Nephron (organoid): ENCODE measurements at regions not wholly inside any gene's neighbourhood (a gene's known extent, or its start where the extent isn't known, plus 50 kb on each side); places are given as distances from the start of the nearest gene placed in this dataset.

Experiments used
- H3K27ac Mint-ChIP-seq, 3 experiments: 2 replicates each; pipeline ENCODE4 v1.8.0; 2020; ENCODE audit warnings: mixed read lengths in 3 of 3, mild to moderate bottlenecking in 2 of 3, moderate library complexity in 1 of 3
- H3K27me3 Mint-ChIP-seq: 2 replicates; pipeline ENCODE4 v1.8.0; 2021; ENCODE audit warnings: low read depth, mild to moderate bottlenecking, moderate library complexity, mixed read lengths
- H3K36me3 Mint-ChIP-seq: 2 replicates; pipeline ENCODE4 v1.8.0; 2020; ENCODE audit warnings: low read depth, mixed read lengths
- H3K4me1 Mint-ChIP-seq: 2 replicates; pipeline ENCODE4 v1.8.0; 2020; ENCODE audit warnings: mixed read lengths
- H3K4me3 Mint-ChIP-seq, 3 experiments: 2 replicates each; pipeline ENCODE4 v1.8.0; 2020; ENCODE audit warnings: mild to moderate bottlenecking in 3 of 3, mixed read lengths in 3 of 3, moderate library complexity in 2 of 3
- H3K9me3 Mint-ChIP-seq: 2 replicates; pipeline ENCODE4 v1.8.0; 2020; ENCODE audit warnings: mixed read lengths
- CTCF ChIP-seq, 3 experiments: fragments of 200-600 bp; sonication (generic); IDR thresholded peaks; one replicate each; pipeline ENCODE4 v1.5.0; 2021; ENCODE audit warnings: antibody characterized with exemption in 3 of 3; ENCODE audit not compliant: unreplicated experiment in 3 of 3

- Mint-ChIP-seq H3K27ac (no peak overlapping the region), H3K27me3 (peaks cover 70% of the 10 kb centered on the region), H3K36me3 (peaks cover 6% of the 10 kb centered on the region), H3K4me3 (no peak overlapping the region), H3K9me3 (peaks cover 24% of the 10 kb centered on the region), H3K4me1 (peaks cover 10% of the 10 kb centered on the region)
- no peak for TF ChIP-seq CTCF (IDR thresholded peaks at IDR 0.05; ENCODE audit: unreplicated experiment in 3 of 3)
Observed at GRCh38 chr1:222454186-222454585, 93.7 kb downstream of the HHIPL2 start.

- peaks cover 5% of the 10 kb centered on the region for H3K9me3 Mint-ChIP-seq
- TF ChIP-seq CTCF (IDR thresholded peaks at IDR 0.05; ENCODE audit: unreplicated experiment in 3 of 3): no peak
- H3K36me3 Mint-ChIP-seq: no peaks in the 10 kb centered on the region
- H3K27me3 Mint-ChIP-seq: peaks cover 77% of the 10 kb centered on the region
- H3K4me3 Mint-ChIP-seq: no peak overlapping the region
- H3K4me1 Mint-ChIP-seq: peaks cover 10% of the 10 kb centered on the region
- no peak overlapping the region for H3K27ac Mint-ChIP-seq
Observed at GRCh38 chr1:222452031-222452430, 95.9 kb downstream of the HHIPL2 start.

GRCh38 chr1:222443566-222443965 is 104.3 kb downstream of the HHIPL2 start:
- H3K36me3 Mint-ChIP-seq: no peaks in the 10 kb centered on the region
- TF ChIP-seq CTCF (IDR thresholded peaks at IDR 0.05; ENCODE audit: unreplicated experiment in 3 of 3): no peak
- peaks cover 68% of the 10 kb centered on the region for H3K27me3 Mint-ChIP-seq
- H3K4me3 Mint-ChIP-seq: no peak overlapping the region
- peaks cover 20% of the 10 kb centered on the region for H3K4me1 Mint-ChIP-seq
- no peak overlapping the region for H3K27ac Mint-ChIP-seq
- peaks cover 3% of the 10 kb centered on the region for H3K9me3 Mint-ChIP-seq

GRCh38 chr1:222441066-222441465 is 106.8 kb downstream of the HHIPL2 start:
- Mint-ChIP-seq H3K4me1 (peaks cover 20% of the 10 kb centered on the region), H3K9me3 (peaks cover 3% of the 10 kb centered on the region), H3K36me3 (no peaks in the 10 kb centered on the region), H3K27ac (peak overlapping the region in 2 of 3 experiments; percentile 10 to 33), H3K27me3 (peaks cover 47% of the 10 kb centered on the region), H3K4me3 (no peak overlapping the region)
- TF ChIP-seq CTCF (IDR thresholded peaks at IDR 0.05; ENCODE audit: unreplicated experiment in 3 of 3): no peak

- H3K36me3 Mint-ChIP-seq: no peaks in the 10 kb centered on the region
- peaks cover 6% of the 10 kb centered on the region for H3K27me3 Mint-ChIP-seq
- H3K4me1 Mint-ChIP-seq: no peaks in the 10 kb centered on the region
- peaks cover 25% of the 10 kb centered on the region for H3K9me3 Mint-ChIP-seq
- H3K27ac Mint-ChIP-seq: no peak overlapping the region
- H3K4me3 Mint-ChIP-seq: no peak overlapping the region
- no peak for TF ChIP-seq CTCF (IDR thresholded peaks at IDR 0.05; ENCODE audit: unreplicated experiment in 3 of 3)
Observed at GRCh38 chr1:222424826-222425225, 123.1 kb downstream of the HHIPL2 start.

- TF ChIP-seq CTCF (IDR thresholded peaks at IDR 0.05; ENCODE audit: unreplicated experiment in 3 of 3): no peak
- Mint-ChIP-seq H3K9me3 (peaks cover 17% of the 10 kb centered on the region), H3K4me3 (no peak overlapping the region), H3K36me3 (no peaks in the 10 kb centered on the region), H3K4me1 (no peaks in the 10 kb centered on the region), H3K27me3 (peaks cover 6% of the 10 kb centered on the region), H3K27ac (no peak overlapping the region)
Observed at GRCh38 chr1:222421380-222421779, 126.5 kb downstream of the HHIPL2 start.
